Sigmoid colon (tissue), 4 donors: ENCODE measurements at regions not wholly inside any gene's neighbourhood (a gene's known extent, or its start where the extent isn't known, plus 50 kb on each side); places are given as distances from the start of the nearest gene placed in this dataset.

Experiments used
- CTCF ChIP-seq, 4 experiments: fragments of 450-650 bp in 3 of 4; fragments of 200-600 bp in 1 of 4; IDR thresholded peaks; one replicate each; pipeline ENCODE4 v1.5.1; 2016 to 2019; ENCODE audit warnings: antibody characterized with exemption in 4 of 4, mild to moderate bottlenecking in 3 of 4, moderate library complexity in 2 of 4
- EP300 ChIP-seq, 4 donors: sonication (generic); formaldehyde crosslinking; IDR thresholded peaks; one replicate each; pipeline ENCODE4 v1.6.1; 2017; ENCODE audit warnings: antibody characterized with exemption in 4 of 4

- no peak for TF ChIP-seq CTCF (IDR thresholded peaks at IDR 0.05)
- no peak for TF ChIP-seq EP300 (IDR thresholded peaks at IDR 0.05)
Measured at GRCh38 chr12:76664731-76665130, 99.2 kb upstream of the ZDHHC17 start.
